Karpas-422 (cell line): ENCODE measurements at regions not wholly inside any gene's neighbourhood (a gene's known extent, or its start where the extent isn't known, plus 50 kb on each side); places are given as distances from the start of the nearest gene placed in this dataset.

Source experiments
- DNase-seq: peaks from one replicate; pipeline ENCODE4 v3.0.0-alpha.2; 2015
- H2AFZ ChIP-seq: fragments of 200-600 bp; sonication (generic); 2 replicates; pipeline ENCODE4 v1.6.1; 2014; ENCODE audit warnings: antibody characterized with exemption, low read length, mixed read lengths
- H3K27ac ChIP-seq: fragments of 200-600 bp; sonication (generic); 2 replicates; pipeline ENCODE4 v1.5.1; 2014; ENCODE audit warnings: mild to moderate bottlenecking, low read length, moderate library complexity
- H3K27me3 ChIP-seq: fragments of 200-600 bp; sonication (generic); 2 replicates; pipeline ENCODE4 v1.6.1; 2014; ENCODE audit warnings: low read length, mixed read lengths
- H3K36me3 ChIP-seq: fragments of 200-600 bp; sonication (generic); 2 replicates; pipeline ENCODE4 v1.6.1; 2014; ENCODE audit warnings: low read length, mixed read lengths; ENCODE audit not compliant: insufficient read depth
- H3K4me1 ChIP-seq: fragments of 200-600 bp; sonication (generic); 2 replicates; pipeline ENCODE4 v1.6.1; 2014; ENCODE audit warnings: mild to moderate bottlenecking, low read length, mixed read lengths
- H3K4me2 ChIP-seq: fragments of 200-600 bp; sonication (generic); 2 replicates; pipeline ENCODE4 v1.6.1; 2014; ENCODE audit warnings: low read length, low read depth, mild to moderate bottlenecking; ENCODE audit not compliant: poor library complexity, severe bottlenecking
- H3K4me3 ChIP-seq: fragments of 200-600 bp; sonication (generic); 2 replicates; pipeline ENCODE4 v1.5.1; 2014; ENCODE audit warnings: mild to moderate bottlenecking, antibody characterized with exemption, low read length, mixed read lengths
- H3K79me2 ChIP-seq: fragments of 200-600 bp; sonication (generic); 2 replicates; pipeline ENCODE4 v1.6.1; 2014; ENCODE audit warnings: mild to moderate bottlenecking, low read length, mixed read lengths
- H3K9ac ChIP-seq: fragments of 200-600 bp; sonication (generic); 2 replicates; pipeline ENCODE4 v1.6.0; 2014; ENCODE audit warnings: low read length
- H3K9me2 ChIP-seq: fragments of 200-600 bp; sonication (generic), shearing (Covaris generic); replicated peaks from 2 replicates; pipeline ENCODE4 v1.6.0; 2014; ENCODE audit warnings: mild to moderate bottlenecking, low read length, moderate library complexity; ENCODE audit not compliant: insufficient read depth
- H3K9me3 ChIP-seq: fragments of 300-700, 200-600 bp; sonication (generic); 2 replicates; pipeline ENCODE4 v1.6.1; 2014; ENCODE audit warnings: low read length, mixed read lengths
- H4K20me1 ChIP-seq: fragments of 200-600 bp; sonication (generic); 2 replicates; pipeline ENCODE4 v1.6.1; 2014; ENCODE audit warnings: mild to moderate bottlenecking, antibody characterized with exemption, low read length, low read depth; ENCODE audit not compliant: insufficient read depth

DNA sequence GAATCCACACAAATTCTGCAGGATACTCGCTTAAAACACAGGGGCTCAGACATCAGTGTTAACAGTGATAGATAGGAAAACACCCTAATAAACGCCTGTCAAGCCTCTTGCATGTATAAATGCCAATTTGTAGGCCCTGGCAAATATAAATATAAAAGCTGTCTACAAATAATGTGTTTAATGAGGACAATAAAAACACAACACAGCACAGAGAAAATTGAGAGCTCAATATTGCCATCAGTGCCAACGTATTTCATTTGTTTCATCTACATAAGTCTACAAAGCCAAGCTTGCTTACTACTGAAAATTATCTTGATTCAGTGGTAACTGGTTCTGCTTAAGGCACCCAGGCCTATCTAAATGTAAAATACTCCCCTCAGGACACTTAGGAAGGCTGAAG is 1387.0 kb upstream of the TENM4 start:
- Histone ChIP-seq H3K36me3 (no peaks in the 10 kb centered on the region), H3K4me2 (no peak overlapping the region), H3K79me2 (no peaks in the 10 kb centered on the region), H3K27ac (no peak overlapping the region), H3K27me3 (no peaks in the 10 kb centered on the region), H3K9ac (no peak overlapping the region), H3K4me3 (no peak overlapping the region), H3K9me3 (0 out of 2 replicates have a peak, but pooled peaks cover 6% of the 10 kb centered on the region), H4K20me1 (no peaks in the 10 kb centered on the region), H2AFZ (no peak overlapping the region), H3K4me1 (no peaks in the 10 kb centered on the region), H3K9me2 (no peaks in the 10 kb centered on the region)
- no peak for DNase-seq

DNA sequence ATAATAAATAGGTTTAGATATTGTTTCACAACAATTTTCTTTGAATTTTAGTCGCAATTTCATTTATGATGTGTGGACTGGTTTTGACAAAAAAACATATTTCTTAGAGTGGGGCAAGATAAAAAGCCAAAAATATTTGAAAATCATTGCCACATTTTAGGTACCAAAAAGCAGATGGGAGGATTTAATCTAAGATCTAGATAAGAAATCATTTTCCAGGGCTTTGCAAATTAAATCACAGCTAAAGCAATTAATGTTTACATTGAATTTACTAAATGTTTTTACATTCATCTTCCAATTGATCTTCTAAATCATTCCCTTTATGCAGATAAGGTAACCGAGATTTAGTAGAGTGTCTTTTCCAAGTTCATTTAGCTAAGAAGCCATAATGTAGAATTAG is 1386.0 kb upstream of the TENM4 start:
- Histone ChIP-seq H3K4me3 (no peak overlapping the region), H3K4me1 (no peaks in the 10 kb centered on the region), H3K27me3 (no peaks in the 10 kb centered on the region), H3K9me3 (peaks cover 6% of the 10 kb centered on the region; the same call in 1 of the 2 replicates), H3K9me2 (no peaks in the 10 kb centered on the region), H2AFZ (no peak overlapping the region), H3K9ac (no peak overlapping the region), H4K20me1 (no peaks in the 10 kb centered on the region), H3K4me2 (no peak overlapping the region), H3K36me3 (no peaks in the 10 kb centered on the region), H3K79me2 (no peaks in the 10 kb centered on the region), H3K27ac (no peak overlapping the region)
- DNase-seq = no peak

DNA sequence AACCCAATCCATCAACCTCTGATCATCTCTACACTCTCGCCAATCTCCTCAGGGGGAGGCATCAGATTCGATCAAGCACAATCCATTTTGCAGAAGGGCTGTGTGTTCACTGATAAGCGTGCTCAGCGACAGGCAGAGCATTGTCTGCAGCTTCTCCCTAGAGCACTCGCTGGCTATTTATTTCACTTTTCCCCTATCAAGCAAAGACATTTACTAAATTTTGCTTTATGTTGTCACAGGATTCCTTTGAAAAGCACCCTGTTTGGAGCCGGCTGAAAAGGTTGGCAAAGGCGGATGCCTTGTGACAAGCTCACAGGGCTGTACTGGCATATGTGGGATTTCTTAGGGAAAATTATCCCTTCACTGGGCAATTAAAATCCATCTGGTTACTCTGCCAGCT is 1381.5 kb upstream of the TENM4 start:
- Histone ChIP-seq H3K27ac (no peak overlapping the region), H3K4me1 (no peaks in the 10 kb centered on the region), H3K9me3 (peaks cover 6% of the 10 kb centered on the region; the same call in 1 of the 2 replicates), H2AFZ (no peak overlapping the region), H3K4me2 (no peak overlapping the region), H3K79me2 (no peaks in the 10 kb centered on the region), H3K9me2 (no peaks in the 10 kb centered on the region), H4K20me1 (no peaks in the 10 kb centered on the region), H3K36me3 (no peaks in the 10 kb centered on the region), H3K4me3 (no peak overlapping the region), H3K27me3 (no peaks in the 10 kb centered on the region), H3K9ac (no peak overlapping the region)
- no peak for DNase-seq

DNA sequence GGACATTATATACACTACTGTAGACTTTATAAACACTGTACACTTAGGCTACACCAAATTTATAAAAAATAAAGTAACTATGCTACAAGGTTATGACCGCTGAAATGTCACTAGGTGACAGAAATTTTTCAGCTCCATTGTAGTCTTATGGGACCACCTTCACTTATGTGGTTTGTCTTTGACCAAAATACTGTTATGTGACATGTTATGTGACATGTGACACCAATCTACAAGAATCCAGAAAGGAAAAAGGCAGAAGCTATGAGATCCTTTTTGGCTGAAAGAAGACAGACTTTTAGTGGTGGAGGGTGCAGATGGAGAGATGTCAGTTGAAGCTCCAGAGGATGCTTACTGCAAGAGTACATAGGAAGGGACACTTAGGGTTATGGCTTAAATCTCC is 1378.4 kb upstream of the TENM4 start:
- no peak overlapping the region for H3K4me2 ChIP-seq
- no peaks in the 10 kb centered on the region for H3K36me3 ChIP-seq
- no peaks in the 10 kb centered on the region for H3K27me3 ChIP-seq
- no peak overlapping the region for H2AFZ ChIP-seq
- no peaks in the 10 kb centered on the region for H3K9me2 ChIP-seq
- no peaks in the 10 kb centered on the region for H3K4me1 ChIP-seq
- H3K27ac ChIP-seq = no peak overlapping the region
- DNase-seq = no peak
- no peak overlapping the region for H3K4me3 ChIP-seq
- H3K9me3 ChIP-seq = peaks cover 9% of the 10 kb centered on the region; the same call in 1 of the 2 replicates
- H3K79me2 ChIP-seq = no peaks in the 10 kb centered on the region
- H4K20me1 ChIP-seq = no peaks in the 10 kb centered on the region
- no peak overlapping the region for H3K9ac ChIP-seq

DNA sequence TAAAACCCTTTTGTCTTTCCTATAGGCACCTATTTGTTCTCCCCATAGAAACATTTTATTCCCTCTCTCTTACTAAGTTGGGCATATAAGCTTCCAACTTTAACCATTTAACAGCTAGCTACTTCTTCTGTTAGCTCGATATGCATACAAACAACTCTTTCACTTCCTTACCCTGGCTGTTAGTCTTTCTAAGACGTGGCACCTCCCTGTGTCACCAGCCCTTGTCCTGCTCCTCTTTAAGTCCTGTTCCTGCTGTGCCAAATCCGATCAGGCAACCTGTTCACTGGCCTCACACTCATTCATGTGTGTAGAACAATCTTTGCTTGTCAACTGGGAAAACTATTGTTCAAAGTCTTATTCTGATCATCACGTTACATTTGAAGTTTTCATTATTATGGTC is 1376.1 kb upstream of the TENM4 start:
- H3K9me3 ChIP-seq = peaks cover 6% of the 10 kb centered on the region; the same call in 1 of the 2 replicates
- H3K4me2 ChIP-seq = no peak overlapping the region
- H3K79me2 ChIP-seq = no peaks in the 10 kb centered on the region
- no peaks in the 10 kb centered on the region for H4K20me1 ChIP-seq
- no peak overlapping the region for H2AFZ ChIP-seq
- H3K4me1 ChIP-seq = no peaks in the 10 kb centered on the region
- H3K9ac ChIP-seq = no peak overlapping the region
- no peak overlapping the region for H3K4me3 ChIP-seq
- H3K27me3 ChIP-seq = no peaks in the 10 kb centered on the region
- H3K36me3 ChIP-seq = no peaks in the 10 kb centered on the region
- H3K27ac ChIP-seq = no peak overlapping the region
- no peaks in the 10 kb centered on the region for H3K9me2 ChIP-seq
- no peak for DNase-seq

DNA sequence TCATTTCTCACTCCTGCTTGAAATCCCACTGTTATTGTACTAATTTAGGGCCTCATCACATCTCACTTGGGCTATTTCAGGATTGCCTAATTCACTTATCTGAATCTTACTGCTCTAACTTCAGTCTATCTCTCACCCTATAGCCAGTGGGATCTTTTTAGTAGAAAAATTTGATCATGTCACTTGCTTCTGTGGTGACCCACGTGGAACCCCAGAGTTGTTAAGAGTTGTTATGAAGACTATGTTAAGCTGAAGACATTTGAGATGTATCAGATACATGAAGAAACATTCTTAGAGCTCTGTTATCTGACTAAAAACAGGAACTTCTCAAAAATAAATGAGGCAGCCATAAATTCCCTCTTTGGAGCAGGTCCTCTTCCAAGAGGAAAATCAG is 1375.6 kb upstream of the TENM4 start:
- no peak for DNase-seq
- Histone ChIP-seq H3K27me3 (no peaks in the 10 kb centered on the region), H3K4me3 (no peak overlapping the region), H3K9me2 (no peaks in the 10 kb centered on the region), H3K4me1 (no peaks in the 10 kb centered on the region), H3K9me3 (peaks cover 6% of the 10 kb centered on the region; the same call in 1 of the 2 replicates), H3K4me2 (no peak overlapping the region), H2AFZ (no peak overlapping the region), H4K20me1 (no peaks in the 10 kb centered on the region), H3K79me2 (no peaks in the 10 kb centered on the region), H3K9ac (no peak overlapping the region), H3K36me3 (no peaks in the 10 kb centered on the region), H3K27ac (no peak overlapping the region)

DNA sequence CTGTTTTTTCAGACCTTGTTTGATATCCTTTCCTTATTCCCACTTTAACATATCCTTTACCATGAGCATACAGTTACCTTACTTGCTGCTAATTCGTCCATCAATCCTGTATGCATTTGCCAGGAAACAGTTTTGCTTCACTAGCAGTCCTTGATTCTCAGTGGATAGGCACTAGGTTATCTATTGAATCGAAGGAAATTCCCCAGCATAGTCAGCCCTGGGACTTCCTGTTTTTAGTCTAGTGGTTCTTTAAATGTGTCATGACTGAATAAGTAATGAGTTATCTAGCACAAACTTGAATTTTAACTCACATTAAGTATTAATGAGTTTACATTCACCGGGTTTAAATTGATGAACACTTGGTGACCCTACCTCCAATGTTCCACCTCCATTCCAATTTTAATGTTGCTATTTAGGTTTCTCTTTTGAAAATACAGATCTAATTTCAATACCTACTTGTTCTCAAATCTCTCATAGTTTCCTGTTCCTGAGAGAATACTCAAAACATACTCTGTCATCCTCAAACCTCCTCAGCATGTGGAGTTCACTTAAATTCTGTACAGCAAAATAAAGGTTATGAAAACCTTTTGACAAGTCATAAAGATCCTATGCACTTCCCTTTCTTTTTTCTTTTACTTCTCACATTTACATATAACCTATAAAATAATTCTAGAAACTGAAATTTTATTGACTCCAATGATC is 1375.1 kb upstream of the TENM4 start:
- H3K27me3 ChIP-seq = no peaks in the 10 kb centered on the region
- H3K4me1 ChIP-seq = no peaks in the 10 kb centered on the region
- no peaks in the 10 kb centered on the region for H3K9me2 ChIP-seq
- H2AFZ ChIP-seq = no peak overlapping the region
- H3K4me3 ChIP-seq = no peak overlapping the region
- H3K27ac ChIP-seq = no peak overlapping the region
- H3K79me2 ChIP-seq = no peaks in the 10 kb centered on the region
- peaks cover 6% of the 10 kb centered on the region; the same call in 1 of the 2 replicates for H3K9me3 ChIP-seq
- no peak for DNase-seq
- H3K36me3 ChIP-seq = no peaks in the 10 kb centered on the region
- H4K20me1 ChIP-seq = no peaks in the 10 kb centered on the region
- H3K4me2 ChIP-seq = no peak overlapping the region
- H3K9ac ChIP-seq = no peak overlapping the region

DNA sequence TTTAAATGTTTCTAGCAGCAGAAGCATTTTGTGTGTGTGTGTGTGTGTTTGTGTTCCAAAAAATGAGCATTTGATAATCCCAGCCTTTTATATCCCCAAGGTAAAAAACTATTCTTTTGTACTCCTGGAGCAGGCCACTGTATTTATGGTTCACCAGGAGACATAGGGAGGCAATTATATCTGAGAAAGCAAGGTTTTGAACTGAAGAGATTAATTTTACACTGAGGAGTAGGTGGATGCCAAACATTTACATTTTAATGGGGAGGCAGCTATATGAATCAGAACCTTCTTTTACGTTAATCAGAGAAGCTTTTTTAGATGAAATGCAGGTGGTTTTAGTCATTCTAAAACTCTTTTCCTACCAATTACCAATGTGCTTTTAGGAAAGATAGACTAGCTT is 1374.0 kb upstream of the TENM4 start:
- Histone ChIP-seq H3K4me2 (no peak overlapping the region), H3K27me3 (no peaks in the 10 kb centered on the region), H3K36me3 (no peaks in the 10 kb centered on the region), H3K9me2 (no peaks in the 10 kb centered on the region), H3K4me1 (no peaks in the 10 kb centered on the region), H2AFZ (no peak overlapping the region), H3K79me2 (no peaks in the 10 kb centered on the region), H4K20me1 (no peaks in the 10 kb centered on the region), H3K27ac (no peak overlapping the region), H3K9ac (no peak overlapping the region), H3K4me3 (no peak overlapping the region), H3K9me3 (peaks cover 11% of the 10 kb centered on the region; the same call in 1 of the 2 replicates)
- no peak for DNase-seq
